K562 (cell line): ENCODE measurements at regions not wholly inside any gene's neighbourhood (a gene's known extent, or its start where the extent isn't known, plus 50 kb on each side); places are given as distances from the start of the nearest gene placed in this dataset.

Experiments
- ATAC-seq: fragments of 200-7000 bp; cut with Tn5 transposase; 3 replicates; pipeline ENCODE4 v1.9.1; 2020; ENCODE audit warnings: moderate library complexity
- BruUV-seq: library from RNA; stranded (reverse); fragments of 400-500 nt; replicated peaks from 2 replicates; lab custom pipeline; 2021; lab: Mats Ljungman, UMichigan
- CTCF ChIA-PET: fragments of 300-600 bp; formaldehyde crosslinking; extraction: SDS; loops from one replicate; lab custom pipeline; 2021; ENCODE audit warnings: low intra/inter-chr PET ratio; lab: Yijun Ruan, JAX
- POLR2A ChIA-PET: fragments of 300-600, 350-650 bp; sonication (Branson Sonifier 250); formaldehyde crosslinking; extraction: SDS; loops from one replicate; lab custom pipeline; 2021; ENCODE audit warnings: antibody characterized with exemption, inconsistent platforms; lab: Yijun Ruan, JAX
- DNase-seq, 4 experiments: peaks; one replicate each; pipeline versions ENCODE4 v3.0.0 to v3.0.0-alpha.2; 2011 to 2018; ENCODE audit warnings: low spot score in 3 of 4, mixed read lengths in 3 of 4; ENCODE audit errors: extremely low read depth in 1 of 4
- FAIRE-seq: peaks from 2 replicates; lab custom pipeline; 2011; peaks lifted over from hg19 to GRCh38; lab: Jason Lieb, UNC
- H2AFZ ChIP-seq: 2 replicates; pipeline ENCODE4 v1.6.0; 2011; ENCODE audit warnings: low read depth, low read length, control low read depth, inconsistent platforms
- H3K27ac ChIP-seq: fragments of 200-600 bp; 3 replicates; pipeline ENCODE4 v1.8.0; 2011; ENCODE audit warnings: low read depth, mild to moderate bottlenecking, control low read depth, inconsistent platforms, low read length, moderate library complexity, mixed read lengths; ENCODE audit errors: extremely low read depth
- H3K27me3 ChIP-seq, 2 experiments: fragments of 300-600 bp in 1 of 2; 2 replicates in 1 of 2; 3 replicates in 1 of 2; pipeline versions ENCODE4 v1.6.0 to v1.8.0; 2011; ENCODE audit warnings: inconsistent platforms in 2 of 2, low read length in 2 of 2, mild to moderate bottlenecking in 1 of 2, mixed read lengths in 1 of 2, moderate library complexity in 1 of 2; ENCODE audit not compliant: control insufficient read depth in 2 of 2, insufficient read depth in 2 of 2
- H3K36me3 ChIP-seq: fragments of 300-600 bp; 3 replicates; pipeline ENCODE4 v1.8.0; 2011; ENCODE audit warnings: mild to moderate bottlenecking, low read length, inconsistent platforms; ENCODE audit not compliant: control insufficient read depth, insufficient read depth
- H3K4me1 ChIP-seq, 2 experiments: fragments of 200-600 bp in 1 of 2; replicated peaks in 1 of 2; 2 replicates in 1 of 2; 3 replicates in 1 of 2; pipeline versions ENCODE4 v1.5.1 to v1.8.0; 2011; ENCODE audit warnings: inconsistent platforms in 2 of 2, low read length in 2 of 2, mild to moderate bottlenecking in 1 of 2, mixed read lengths in 1 of 2, moderate library complexity in 1 of 2; ENCODE audit not compliant: control insufficient read depth in 2 of 2, insufficient read depth in 2 of 2
- H3K4me2 ChIP-seq: 2 replicates; pipeline ENCODE4 v1.6.1; 2011; ENCODE audit warnings: low read length, control low read depth, inconsistent platforms, mixed read lengths; ENCODE audit not compliant: insufficient read depth
- H3K4me3 ChIP-seq: fragments of 200-600 bp; sonication (generic), shearing (Covaris generic); 2 replicates; pipeline ENCODE4 v1.5.1; 2016; ENCODE audit warnings: control low read depth, inconsistent platforms
- H3K79me2 ChIP-seq: fragments of 200-600 bp; 3 replicates; pipeline ENCODE4 v1.8.0; 2011; ENCODE audit warnings: low read length, inconsistent platforms; ENCODE audit not compliant: control insufficient read depth, insufficient read depth
- H3K9ac ChIP-seq, 2 experiments: 2 replicates each; pipeline versions ENCODE4 v1.6.0 to v1.6.1; 2011; ENCODE audit warnings: low read depth in 2 of 2, low read length in 2 of 2, control low read depth in 1 of 2, inconsistent platforms in 1 of 2, mild to moderate bottlenecking in 1 of 2, mixed read lengths in 1 of 2; ENCODE audit not compliant: insufficient read depth in 1 of 2
- H3K9me1 ChIP-seq: one replicate; pipeline ENCODE4 v1.6.0; 2011; ENCODE audit warnings: inconsistent platforms, mild to moderate bottlenecking, low read length, moderate library complexity; ENCODE audit not compliant: control insufficient read depth, insufficient read depth
- H3K9me3 ChIP-seq: replicated peaks from 2 replicates; pipeline ENCODE4 v1.5.1; 2011; ENCODE audit warnings: low read depth, low read length, inconsistent platforms; ENCODE audit not compliant: control insufficient read depth, insufficient read depth
- H4K20me1 ChIP-seq: replicated peaks from 2 replicates; pipeline ENCODE4 v1.6.1; 2011; ENCODE audit warnings: low read length, inconsistent platforms, mixed read lengths; ENCODE audit not compliant: control insufficient read depth, insufficient read depth
- CBX5 ChIP-seq: IDR thresholded peaks from 2 replicates; pipeline ENCODE4 v1.6.1; 2014; ENCODE audit warnings: low read depth, borderline replicate concordance
- DIDO1 ChIP-seq: fragments of 450-650 bp; IDR thresholded peaks from 2 replicates; pipeline ENCODE4 v1.6.1; 2016; ENCODE audit warnings: low read depth, missing biosample characterization, missing genetic modification characterization
- HMGN3 ChIP-seq: IDR thresholded peaks from 2 replicates; pipeline ENCODE4 v1.6.1; 2011; ENCODE audit warnings: borderline replicate concordance, low read depth, mild to moderate bottlenecking, mixed read lengths, low read length; ENCODE audit not compliant: insufficient read length; ENCODE audit errors: extremely low read depth
- MAZ ChIP-seq, 2 experiments: fragments of 450-650 bp in 1 of 2; sonication (generic) in 1 of 2; formaldehyde crosslinking; IDR thresholded peaks in 1 of 2; conservative IDR thresholded peaks in 1 of 2; 2 replicates each; pipeline versions ENCODE4 v1.4.0 to v1.5.0; 2020; ENCODE audit warnings: mild to moderate bottlenecking in 1 of 2, missing genetic modification reagents in 1 of 2
- RBM25 ChIP-seq: fragments of 200-400 bp; formaldehyde crosslinking; IDR thresholded peaks from 2 replicates; pipeline ENCODE4 v1.6.1; 2018; ENCODE audit warnings: low read length, low read depth, moderate library complexity; ENCODE audit not compliant: severe bottlenecking
- SRSF3 ChIP-seq: fragments of 200-400 bp; formaldehyde crosslinking; IDR thresholded peaks from 2 replicates; pipeline ENCODE4 v1.6.1; 2016; ENCODE audit warnings: mild to moderate bottlenecking, low read length, moderate library complexity; ENCODE audit not compliant: insufficient read depth
- STAT5B ChIP-seq: fragments of 250-450 bp; sonication (Bioruptor Pico); IDR thresholded peaks from 2 replicates; pipeline ENCODE4 v1.8.0; 2021; ENCODE audit warnings: mild to moderate bottlenecking, inconsistent platforms
- TCF7 ChIP-seq: sonication (generic); IDR thresholded peaks from 2 replicates; pipeline ENCODE4 v1.6.1; 2016; ENCODE audit warnings: antibody characterized with exemption, borderline replicate concordance
- TSC22D4 ChIP-seq: fragments of 450-650 bp; IDR thresholded peaks from 2 replicates; pipeline ENCODE4 v1.6.1; 2016; ENCODE audit warnings: missing genetic modification characterization, missing biosample characterization, control low read depth
- ZNF232 ChIP-seq: sonication (generic); formaldehyde crosslinking; IDR thresholded peaks from 2 replicates; pipeline ENCODE4 v1.8.0; 2022; ENCODE audit warnings: mild to moderate bottlenecking, missing genetic modification reagents
- ZNF311 ChIP-seq: fragments of 250-450 bp; sonication (Bioruptor Pico); IDR thresholded peaks from 2 replicates; pipeline ENCODE4 v1.4.0; 2020; ENCODE audit warnings: mild to moderate bottlenecking, moderate library complexity
- ZNF431 ChIP-seq: sonication (generic); formaldehyde crosslinking; IDR thresholded peaks from 2 replicates; pipeline ENCODE4 v1.8.0; 2022; ENCODE audit warnings: mild to moderate bottlenecking, missing genetic modification reagents
- ZNF445 ChIP-seq: fragments of 250-450 bp; sonication (Bioruptor Pico); IDR thresholded peaks from 2 replicates; pipeline ENCODE4 v1.4.0; 2020; ENCODE audit warnings: low read depth, mild to moderate bottlenecking, moderate library complexity
- ZNF586 ChIP-seq: fragments of 450-650 bp; formaldehyde crosslinking; conservative IDR thresholded peaks from 2 replicates; pipeline ENCODE4 v1.4.0; 2020; ENCODE audit warnings: mild to moderate bottlenecking, moderate library complexity
- ZNF77 ChIP-seq: fragments of 250-450 bp; sonication (Bioruptor Pico); IDR thresholded peaks from 2 replicates; pipeline ENCODE4 v1.5.0; 2020
- WGBS: fragments of 100-300 bp; shearing (Covaris generic); methylation state at CpG from one replicate; pipeline ENCODE4 v1.1.6; 2016; ENCODE audit warnings: low coverage, mixed read lengths; ENCODE audit not compliant: insufficient coverage; ENCODE audit errors: missing lambda C conversion rate; 5-methylcytosine and 5-hydroxymethylcytosine counted together
- in situ Hi-C: fragments of 300-500 bp; cut with MboI; formaldehyde crosslinking; loops from 4 replicates; pipeline ENCODE4 v1.15.0; 2018; ENCODE audit warnings: inconsistent platforms, mixed read lengths
- intact Hi-C: fragments of 100-400 bp; cut with micrococcal nuclease; formaldehyde crosslinking; loops from 2 replicates; pipeline ENCODE4 v1.14.2; 2022
- TF ChIP-seq, protein P1 (sequence below): IDR thresholded peaks from 2 replicates; pipeline ENCODE4 v1.6.1; 2014; ENCODE audit warnings: antibody characterized with exemption
- TF ChIP-seq, protein P2 (sequence below): fragments of 250-450 bp; sonication (Bioruptor Pico); IDR thresholded peaks from 2 replicates; pipeline ENCODE4 v1.5.0; 2020; ENCODE audit warnings: mild to moderate bottlenecking
- TF ChIP-seq, protein P3 (sequence below): sonication (generic); formaldehyde crosslinking; IDR thresholded peaks from 2 replicates; pipeline ENCODE4 v1.8.1; 2023; ENCODE audit warnings: mild to moderate bottlenecking, missing genetic modification reagents

DNA sequence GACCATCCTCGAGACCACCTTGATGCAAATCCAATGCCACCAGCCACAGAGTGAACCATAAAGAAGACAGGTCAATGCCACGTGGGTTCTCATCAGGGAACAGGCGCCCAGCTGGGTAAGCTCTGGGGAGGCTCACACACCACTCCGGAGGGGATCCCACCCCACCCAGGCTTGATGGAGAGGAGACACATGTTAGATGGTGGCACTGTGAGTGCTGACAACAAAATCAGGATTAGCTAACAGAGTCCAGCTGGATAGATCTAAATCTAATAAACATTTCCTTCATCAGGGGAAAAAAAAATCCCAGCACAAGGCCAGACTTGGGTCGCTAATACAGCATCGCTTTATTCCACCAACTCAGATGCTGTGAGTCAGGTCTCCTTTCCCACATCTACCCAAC, 132.2 kb upstream of the TNR start:
- TF ChIP-seq ZNF232 (CRISPR knock-in tag) (no peak), ZNF431 (no peak), TSC22D4 (tag) (no peak), DIDO1 (no peak), ZNF77 (CRISPR knock-in tag) (no peak), ZNF311 (CRISPR knock-in tag) (no peak), CBX5 (no peak), RBM25 (no peak), ZNF445 (CRISPR knock-in tag) (no peak), HMGN3 (no peak), STAT5B (no peak), MAZ (CRISPR knock-in tag; conservative IDR thresholded peaks at IDR 0.05 in 1 of 2, IDR thresholded peaks at IDR 0.05 in 1 of 2) (no peak), SRSF3 (no peak), ZNF586 (CRISPR knock-in tag) (no peak), TCF7 (no peak)
- TF ChIP-seq, protein P1, sequence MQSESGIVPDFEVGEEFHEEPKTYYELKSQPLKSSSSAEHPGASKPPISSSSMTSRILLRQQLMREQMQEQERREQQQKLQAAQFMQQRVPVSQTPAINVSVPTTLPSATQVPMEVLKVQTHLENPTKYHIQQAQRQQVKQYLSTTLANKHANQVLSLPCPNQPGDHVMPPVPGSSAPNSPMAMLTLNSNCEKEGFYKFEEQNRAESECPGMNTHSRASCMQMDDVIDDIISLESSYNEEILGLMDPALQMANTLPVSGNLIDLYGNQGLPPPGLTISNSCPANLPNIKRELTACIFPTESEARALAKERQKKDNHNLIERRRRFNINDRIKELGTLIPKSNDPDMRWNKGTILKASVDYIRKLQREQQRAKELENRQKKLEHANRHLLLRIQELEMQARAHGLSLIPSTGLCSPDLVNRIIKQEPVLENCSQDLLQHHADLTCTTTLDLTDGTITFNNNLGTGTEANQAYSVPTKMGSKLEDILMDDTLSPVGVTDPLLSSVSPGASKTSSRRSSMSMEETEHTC = no peak
- TF ChIP-seq, protein P2, sequence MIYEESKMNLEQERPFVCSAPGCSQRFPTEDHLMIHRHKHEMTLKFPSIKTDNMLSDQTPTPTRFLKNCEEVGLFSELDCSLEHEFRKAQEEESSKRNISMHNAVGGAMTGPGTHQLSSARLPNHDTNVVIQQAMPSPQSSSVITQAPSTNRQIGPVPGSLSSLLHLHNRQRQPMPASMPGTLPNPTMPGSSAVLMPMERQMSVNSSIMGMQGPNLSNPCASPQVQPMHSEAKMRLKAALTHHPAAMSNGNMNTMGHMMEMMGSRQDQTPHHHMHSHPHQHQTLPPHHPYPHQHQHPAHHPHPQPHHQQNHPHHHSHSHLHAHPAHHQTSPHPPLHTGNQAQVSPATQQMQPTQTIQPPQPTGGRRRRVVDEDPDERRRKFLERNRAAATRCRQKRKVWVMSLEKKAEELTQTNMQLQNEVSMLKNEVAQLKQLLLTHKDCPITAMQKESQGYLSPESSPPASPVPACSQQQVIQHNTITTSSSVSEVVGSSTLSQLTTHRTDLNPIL (CRISPR knock-in tag) = no peak
- TF ChIP-seq, protein P3, sequence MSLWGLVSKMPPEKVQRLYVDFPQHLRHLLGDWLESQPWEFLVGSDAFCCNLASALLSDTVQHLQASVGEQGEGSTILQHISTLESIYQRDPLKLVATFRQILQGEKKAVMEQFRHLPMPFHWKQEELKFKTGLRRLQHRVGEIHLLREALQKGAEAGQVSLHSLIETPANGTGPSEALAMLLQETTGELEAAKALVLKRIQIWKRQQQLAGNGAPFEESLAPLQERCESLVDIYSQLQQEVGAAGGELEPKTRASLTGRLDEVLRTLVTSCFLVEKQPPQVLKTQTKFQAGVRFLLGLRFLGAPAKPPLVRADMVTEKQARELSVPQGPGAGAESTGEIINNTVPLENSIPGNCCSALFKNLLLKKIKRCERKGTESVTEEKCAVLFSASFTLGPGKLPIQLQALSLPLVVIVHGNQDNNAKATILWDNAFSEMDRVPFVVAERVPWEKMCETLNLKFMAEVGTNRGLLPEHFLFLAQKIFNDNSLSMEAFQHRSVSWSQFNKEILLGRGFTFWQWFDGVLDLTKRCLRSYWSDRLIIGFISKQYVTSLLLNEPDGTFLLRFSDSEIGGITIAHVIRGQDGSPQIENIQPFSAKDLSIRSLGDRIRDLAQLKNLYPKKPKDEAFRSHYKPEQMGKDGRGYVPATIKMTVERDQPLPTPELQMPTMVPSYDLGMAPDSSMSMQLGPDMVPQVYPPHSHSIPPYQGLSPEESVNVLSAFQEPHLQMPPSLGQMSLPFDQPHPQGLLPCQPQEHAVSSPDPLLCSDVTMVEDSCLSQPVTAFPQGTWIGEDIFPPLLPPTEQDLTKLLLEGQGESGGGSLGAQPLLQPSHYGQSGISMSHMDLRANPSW (CRISPR knock-in tag) = no peak
- POLR2A ChIA-PET = interaction anchor here (0.6 to 0.9 kb wide), 2 partner anchors 16 to 67 kb away, joined by 3 read pairs; no protein-coding TSS in a partner anchor
- ATAC-seq (no peak), DNase-seq (no peak), FAIRE-seq (no peak)
- H3K4me2 ChIP-seq = no peak overlapping the region
- no peaks in the 10 kb centered on the region; the same call in 1 of the 2 replicates for H4K20me1 ChIP-seq
- no peak overlapping the region for H3K4me3 ChIP-seq
- H3K27ac ChIP-seq = no peak overlapping the region
- in situ Hi-C loops (no loop called here), intact Hi-C loops (no loop called here)
- CTCF ChIA-PET = no interaction called here
- no peaks in the 10 kb centered on the region for H3K4me1 ChIP-seq
- no peaks in the 10 kb centered on the region for H3K9me3 ChIP-seq
- H3K9ac ChIP-seq = no peak overlapping the region
- no peaks in the 10 kb centered on the region for H3K36me3 ChIP-seq
- BruUV-seq = no TSS peak
- H3K79me2 ChIP-seq = no peaks in the 10 kb centered on the region
- no peaks in the 10 kb centered on the region for H3K9me1 ChIP-seq
- H3K27me3 ChIP-seq = peaks cover 15 to 67% of the 10 kb centered on the region in 2 experiments
- 2% methylated on average over 6 of the region's 6 CpGs for WGBS
- H2AFZ ChIP-seq = no peak overlapping the region
